Ishikawa (cell line): ENCODE measurements at regions not wholly inside any gene's neighbourhood (a gene's known extent, or its start where the extent isn't known, plus 50 kb on each side); places are given as distances from the start of the nearest gene placed in this dataset.

Source experiments
- CREB1 ChIP-seq: IDR thresholded peaks from 2 replicates; pipeline ENCODE4 v1.6.1; 2012; ENCODE audit warnings: low read depth
- EGR1 ChIP-seq: IDR thresholded peaks from 2 replicates; pipeline ENCODE4 v1.6.1; 2012
- EP300 ChIP-seq: IDR thresholded peaks from 2 replicates; pipeline ENCODE4 v1.6.1; 2012; ENCODE audit warnings: borderline replicate concordance
- FOXM1 ChIP-seq: IDR thresholded peaks from 2 replicates; pipeline ENCODE4 v1.6.1; 2012; ENCODE audit warnings: low read depth, borderline replicate concordance
- NFIC ChIP-seq: IDR thresholded peaks from 2 replicates; pipeline ENCODE4 v1.6.1; 2012
- RAD21 ChIP-seq: IDR thresholded peaks from 2 replicates; pipeline ENCODE4 v1.6.1; 2012; ENCODE audit warnings: low read depth
- REST ChIP-seq: IDR thresholded peaks from 2 replicates; pipeline ENCODE4 v1.6.1; 2012; ENCODE audit warnings: low read depth, mild to moderate bottlenecking
- TAF1 ChIP-seq: IDR thresholded peaks from 2 replicates; pipeline ENCODE4 v1.6.1; 2012; ENCODE audit warnings: low read depth, mild to moderate bottlenecking
- TEAD4 ChIP-seq: IDR thresholded peaks from 2 replicates; pipeline ENCODE4 v1.6.1; 2012
- YY1 ChIP-seq: IDR thresholded peaks from 2 replicates; pipeline ENCODE4 v1.6.1; 2012; ENCODE audit warnings: low read depth
- TF ChIP-seq, protein P1 (sequence below): IDR thresholded peaks from 2 replicates; pipeline ENCODE4 v1.6.1; 2012
- TF ChIP-seq, protein P2 (sequence below): IDR thresholded peaks from 2 replicates; pipeline ENCODE4 v1.6.1; 2012

- TF ChIP-seq EP300 (no peak), FOXM1 (no peak), EGR1 (no peak), TEAD4 (no peak), RAD21 (no peak), YY1 (no peak), REST (no peak), NFIC (no peak), TAF1 (no peak), CREB1 (no peak)
- TF ChIP-seq, protein P1, sequence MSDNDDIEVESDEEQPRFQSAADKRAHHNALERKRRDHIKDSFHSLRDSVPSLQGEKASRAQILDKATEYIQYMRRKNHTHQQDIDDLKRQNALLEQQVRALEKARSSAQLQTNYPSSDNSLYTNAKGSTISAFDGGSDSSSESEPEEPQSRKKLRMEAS = no peak
- TF ChIP-seq, protein P2, sequence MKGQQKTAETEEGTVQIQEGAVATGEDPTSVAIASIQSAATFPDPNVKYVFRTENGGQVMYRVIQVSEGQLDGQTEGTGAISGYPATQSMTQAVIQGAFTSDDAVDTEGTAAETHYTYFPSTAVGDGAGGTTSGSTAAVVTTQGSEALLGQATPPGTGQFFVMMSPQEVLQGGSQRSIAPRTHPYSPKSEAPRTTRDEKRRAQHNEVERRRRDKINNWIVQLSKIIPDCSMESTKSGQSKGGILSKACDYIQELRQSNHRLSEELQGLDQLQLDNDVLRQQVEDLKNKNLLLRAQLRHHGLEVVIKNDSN = no peak
Observed at GRCh38 chr9:73006986-73007385, 54.1 kb upstream of the ALDH1A1 start.
